D721Med (cell line): ENCODE measurements at regions not wholly inside any gene's neighbourhood (a gene's known extent, or its start where the extent isn't known, plus 50 kb on each side); places are given as distances from the start of the nearest gene placed in this dataset.

ENCODE experiments used
- DNase-seq: peaks from one replicate; pipeline ENCODE4 v3.0.0; 2011; ENCODE audit warnings: low spot score; ENCODE audit not compliant: insufficient read length
- FAIRE-seq: peaks from 2 replicates; lab custom pipeline; 2011; peaks lifted over from hg19 to GRCh38; lab: Jason Lieb, UNC
- TF ChIP-seq, protein P1 (sequence below): IDR thresholded peaks from 2 replicates; pipeline ENCODE4 v1.5.1; 2012; ENCODE audit warnings: mild to moderate bottlenecking, control low read depth; ENCODE audit not compliant: insufficient read depth; ENCODE audit errors: missing control alignments

- no peak for DNase-seq
- FAIRE-seq = no peak
- TF ChIP-seq, protein P1, sequence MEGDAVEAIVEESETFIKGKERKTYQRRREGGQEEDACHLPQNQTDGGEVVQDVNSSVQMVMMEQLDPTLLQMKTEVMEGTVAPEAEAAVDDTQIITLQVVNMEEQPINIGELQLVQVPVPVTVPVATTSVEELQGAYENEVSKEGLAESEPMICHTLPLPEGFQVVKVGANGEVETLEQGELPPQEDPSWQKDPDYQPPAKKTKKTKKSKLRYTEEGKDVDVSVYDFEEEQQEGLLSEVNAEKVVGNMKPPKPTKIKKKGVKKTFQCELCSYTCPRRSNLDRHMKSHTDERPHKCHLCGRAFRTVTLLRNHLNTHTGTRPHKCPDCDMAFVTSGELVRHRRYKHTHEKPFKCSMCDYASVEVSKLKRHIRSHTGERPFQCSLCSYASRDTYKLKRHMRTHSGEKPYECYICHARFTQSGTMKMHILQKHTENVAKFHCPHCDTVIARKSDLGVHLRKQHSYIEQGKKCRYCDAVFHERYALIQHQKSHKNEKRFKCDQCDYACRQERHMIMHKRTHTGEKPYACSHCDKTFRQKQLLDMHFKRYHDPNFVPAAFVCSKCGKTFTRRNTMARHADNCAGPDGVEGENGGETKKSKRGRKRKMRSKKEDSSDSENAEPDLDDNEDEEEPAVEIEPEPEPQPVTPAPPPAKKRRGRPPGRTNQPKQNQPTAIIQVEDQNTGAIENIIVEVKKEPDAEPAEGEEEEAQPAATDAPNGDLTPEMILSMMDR = no peak
These were observed 735.2 kb downstream of the TLR4 start for GRCh38 chr9:118439441-118439840.

DNA sequence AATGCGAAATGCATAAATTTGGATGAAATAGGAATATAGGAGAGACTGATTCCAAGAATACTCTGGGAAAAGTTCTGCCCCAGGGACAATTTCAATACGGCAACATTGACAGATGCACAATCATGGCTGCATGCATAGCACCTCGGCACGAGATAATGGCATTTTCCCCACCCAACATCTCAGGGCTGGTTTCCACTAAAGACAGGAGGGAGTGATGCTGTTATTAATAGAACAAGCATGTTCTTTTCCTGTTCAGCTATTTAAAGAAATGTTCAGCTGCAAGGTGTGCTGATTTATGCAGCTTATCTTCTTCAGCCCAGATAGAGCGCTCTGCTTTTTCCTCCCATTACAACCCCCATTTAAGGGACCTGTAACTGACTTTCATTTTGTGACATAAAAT lies 740.2 kb downstream of the TLR4 start:
- DNase-seq (no peak), FAIRE-seq (no peak)

DNA sequence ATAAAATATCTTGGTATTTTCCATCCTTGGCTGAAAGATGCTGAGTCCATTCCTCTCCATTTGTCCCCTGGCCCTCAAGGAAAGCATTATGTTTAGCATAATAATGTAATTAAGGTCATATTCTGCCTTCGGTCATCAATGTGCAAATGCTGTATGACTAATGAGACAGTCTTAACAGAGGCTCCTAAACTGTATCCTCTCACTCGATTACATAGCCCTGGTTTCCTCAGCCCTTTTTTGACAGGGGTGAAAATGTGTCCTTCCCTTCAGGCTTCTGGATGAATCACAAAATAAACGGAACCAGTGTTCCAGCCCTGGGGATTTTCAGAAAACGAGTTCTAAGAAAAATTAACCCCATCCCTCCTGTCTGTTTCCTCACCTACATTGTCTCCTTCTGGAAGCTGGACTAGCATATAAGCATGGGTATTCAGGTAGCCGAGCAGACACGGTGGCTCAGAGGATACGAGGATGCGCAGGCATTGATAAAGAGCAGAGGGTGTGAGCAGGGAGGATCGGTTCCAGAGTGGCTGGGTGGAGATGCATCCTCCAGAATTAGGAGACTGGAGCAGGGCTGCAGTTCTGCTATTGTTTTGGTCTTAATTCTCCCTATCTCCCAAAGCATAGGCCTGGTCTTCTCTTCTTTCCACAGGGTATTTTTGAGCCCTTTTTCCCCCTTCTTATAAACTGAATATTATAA lies 742.9 kb downstream of the TLR4 start:
- TF ChIP-seq, protein P1 = no peak
- DNase-seq = no peak
- no peak for FAIRE-seq

More for the DNA sequence above, 740.2 kb downstream of the TLR4 start:
- TF ChIP-seq, protein P1 = no peak

DNA sequence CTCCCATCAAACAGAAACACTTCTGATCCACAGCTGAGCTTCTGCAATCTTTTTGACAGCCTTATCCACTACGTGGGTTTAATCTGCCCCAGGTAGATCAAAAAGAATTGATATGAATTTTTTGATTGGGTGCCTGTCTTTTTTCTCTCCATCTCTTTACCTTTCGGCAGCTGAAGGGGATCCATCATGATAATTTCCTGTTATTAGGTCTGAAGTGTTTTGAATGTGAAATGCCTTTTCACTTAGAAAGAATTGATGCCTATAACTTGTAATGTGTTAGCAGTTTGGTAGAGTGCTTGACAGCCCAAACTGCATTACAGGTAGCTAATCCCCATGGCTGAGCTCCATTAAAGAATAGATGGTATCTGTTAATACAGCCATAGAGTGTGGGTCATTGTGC lies 745.4 kb downstream of the TLR4 start:
- DNase-seq (no peak), FAIRE-seq (no peak)
- TF ChIP-seq, protein P1 = no peak

- DNase-seq = no peak
- FAIRE-seq = no peak
- TF ChIP-seq, protein P1 = no peak
These were observed 751.1 kb downstream of the TLR4 start for GRCh38 chr9:118455259-118455658.

GRCh38 chr9:118455788-118456187 lies 751.6 kb downstream of the TLR4 start:
- FAIRE-seq (no peak), DNase-seq (no peak)

More at GRCh38 chr9:118455788-118456187, 751.6 kb downstream of the TLR4 start:
- TF ChIP-seq, protein P1 = no peak
